CD8-positive, alpha-beta memory T cell (primary cell): ENCODE measurements at regions not wholly inside any gene's neighbourhood (a gene's known extent, or its start where the extent isn't known, plus 50 kb on each side); places are given as distances from the start of the nearest gene placed in this dataset.
A peak's percentile ranks its signal among the peaks of the same experiment; 100 is the strongest.
"Not testable (repeated sequence)": the region's sequence is repeated elsewhere in the genome, so short reads cannot be mapped to it uniquely, and the experiment has no call there.

Experiments
- CTCF ChIA-PET: fragments of 350-600 bp; sonication (Branson Sonifier 250); formaldehyde crosslinking; loops from one replicate; lab custom pipeline; 2021; ENCODE audit warnings: antibody characterized with exemption; lab: Charles Lee
- POLR2A ChIA-PET: fragments of 350-600 bp; sonication (Branson Sonifier 250); formaldehyde crosslinking; loops from one replicate; lab custom pipeline; 2021; ENCODE audit warnings: antibody characterized with exemption; lab: Charles Lee
- DNase-seq, 5 donors: peaks; one replicate each; pipeline versions ENCODE4 v3.0.0 to v3.0.0-alpha.2; 2020 to 2022; ENCODE audit warnings: mixed read lengths in 1 of 5
- H3K27ac ChIP-seq: one replicate; pipeline ENCODE4 v1.7.0; 2013; ENCODE audit warnings: low read depth, mild to moderate bottlenecking, low read length, moderate library complexity
- H3K27me3 ChIP-seq: 2 replicates; pipeline ENCODE4 v1.7.0; 2013; ENCODE audit warnings: low read length, mild to moderate bottlenecking; ENCODE audit not compliant: insufficient read depth, poor library complexity, severe bottlenecking
- H3K36me3 ChIP-seq: 2 replicates; pipeline ENCODE4 v1.7.0; 2013; ENCODE audit warnings: mild to moderate bottlenecking, low read length, moderate library complexity; ENCODE audit not compliant: insufficient read depth
- H3K4me1 ChIP-seq: 2 replicates; pipeline ENCODE4 v1.7.0; 2013; ENCODE audit warnings: mild to moderate bottlenecking, low read length, moderate library complexity; ENCODE audit not compliant: insufficient read depth
- H3K4me3 ChIP-seq: 2 replicates; pipeline ENCODE4 v1.7.0; 2013; ENCODE audit warnings: mild to moderate bottlenecking, low read length
- H3K9me3 ChIP-seq: 2 replicates; pipeline ENCODE4 v1.7.0; 2013; ENCODE audit warnings: mild to moderate bottlenecking, low read length
- H3K27ac Mint-ChIP-seq, 8 donors: one replicate each; pipeline ENCODE4 v1.8.0; 2020 to 2021; ENCODE audit warnings: mixed read lengths in 8 of 8, mild to moderate bottlenecking in 6 of 8, inconsistent platforms in 3 of 8, moderate library complexity in 3 of 8
- H3K27me3 Mint-ChIP-seq, 2 donors: one replicate each; pipeline ENCODE4 v1.8.0; 2020 to 2021; ENCODE audit warnings: mixed read lengths in 2 of 2, mild to moderate bottlenecking in 1 of 2, moderate library complexity in 1 of 2
- H3K36me3 Mint-ChIP-seq, 3 donors: one replicate each; pipeline ENCODE4 v1.8.0; 2020 to 2021; ENCODE audit warnings: mixed read lengths in 3 of 3, inconsistent platforms in 1 of 3, mild to moderate bottlenecking in 1 of 3
- H3K4me1 Mint-ChIP-seq, 3 donors: one replicate each; pipeline ENCODE4 v1.8.0; 2020 to 2021; ENCODE audit warnings: mixed read lengths in 3 of 3, inconsistent platforms in 1 of 3, mild to moderate bottlenecking in 1 of 3
- H3K4me3 Mint-ChIP-seq, 7 donors: one replicate each; pipeline ENCODE4 v1.8.0; 2020 to 2021; ENCODE audit warnings: mixed read lengths in 7 of 7, mild to moderate bottlenecking in 6 of 7, moderate library complexity in 4 of 7, inconsistent platforms in 2 of 7
- H3K9me3 Mint-ChIP-seq, 5 donors: one replicate each; pipeline ENCODE4 v1.8.0; 2020 to 2022; ENCODE audit warnings: mixed read lengths in 5 of 5, mild to moderate bottlenecking in 3 of 5, moderate library complexity in 2 of 5, inconsistent platforms in 1 of 5

DNA sequence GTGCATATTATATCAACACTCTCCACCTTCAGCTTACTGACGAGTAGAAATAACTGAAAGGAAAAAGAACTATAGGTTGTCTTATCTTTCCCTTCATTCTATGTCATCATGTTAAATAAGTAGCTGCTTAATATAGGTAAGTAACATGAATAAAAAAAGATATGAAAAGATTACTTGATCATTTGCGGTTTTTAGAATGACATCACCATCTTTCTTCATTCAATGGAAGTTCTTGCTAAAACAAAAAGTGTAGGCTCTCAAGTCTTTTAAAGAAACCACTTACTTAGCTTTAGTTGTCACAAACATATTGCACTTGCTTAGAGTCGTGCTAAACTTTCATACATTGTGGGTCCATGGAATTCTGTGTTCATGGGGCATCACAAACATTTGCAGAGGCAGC lies 331.1 kb upstream of the DEPDC1 start:
- H3K9me3 Mint-ChIP-seq: peaks cover 11 to 46% (median 18%) of the 10 kb centered on the region in 5 donors
- ChIA-PET POLR2A (no interaction called here), CTCF (no interaction called here)
- H3K27ac Mint-ChIP-seq: no peak overlapping the region
- DNase-seq: no peak
- H3K4me1 ChIP-seq: no peaks in the 10 kb centered on the region
- no peaks in the 10 kb centered on the region for H3K27me3 Mint-ChIP-seq
- no peaks in the 10 kb centered on the region for H3K9me3 ChIP-seq
- no peak overlapping the region for H3K27ac ChIP-seq
- H3K4me3 Mint-ChIP-seq: no peak overlapping the region
- H3K4me1 Mint-ChIP-seq: no peaks in the 10 kb centered on the region
- H3K36me3 Mint-ChIP-seq: no peaks in the 10 kb centered on the region
- no peak overlapping the region for H3K4me3 ChIP-seq
- no peaks in the 10 kb centered on the region for H3K27me3 ChIP-seq
- H3K36me3 ChIP-seq: no peaks in the 10 kb centered on the region

DNA sequence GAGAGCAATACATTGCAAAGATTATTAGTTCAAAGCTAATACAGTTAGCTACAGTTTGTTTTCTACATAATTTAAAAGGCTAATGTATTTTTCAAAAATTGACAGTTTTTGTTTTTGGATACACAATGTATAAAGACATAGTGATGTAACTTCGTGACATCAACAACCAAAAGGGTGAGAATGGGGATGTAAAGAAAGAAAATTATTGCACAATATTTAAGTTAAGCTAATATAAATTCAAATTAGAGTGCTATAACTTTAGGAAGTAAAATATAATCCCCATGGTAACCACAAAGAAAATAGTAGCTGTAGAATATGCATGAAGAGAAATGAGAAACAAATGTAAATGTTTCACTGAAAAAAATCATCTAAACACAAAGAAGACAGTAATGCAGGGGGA lies 334.4 kb upstream of the DEPDC1 start:
- ChIA-PET POLR2A (no interaction called here), CTCF (no interaction called here)
- Histone ChIP-seq H3K36me3 (no peaks in the 10 kb centered on the region), H3K9me3 (no peaks in the 10 kb centered on the region), H3K27me3 (no peaks in the 10 kb centered on the region), H3K4me1 (no peaks in the 10 kb centered on the region), H3K4me3 (no peak overlapping the region), H3K27ac (no peak overlapping the region)
- H3K4me3 Mint-ChIP-seq: no peak overlapping the region
- H3K27me3 Mint-ChIP-seq: no peaks in the 10 kb centered on the region
- H3K4me1 Mint-ChIP-seq: no peaks in the 10 kb centered on the region
- H3K9me3 Mint-ChIP-seq: peaks cover 12 to 50% (median 18%) of the 10 kb centered on the region in 5 donors
- no peak for DNase-seq
- H3K27ac Mint-ChIP-seq: no peak overlapping the region
- no peaks in the 10 kb centered on the region for H3K36me3 Mint-ChIP-seq

DNA sequence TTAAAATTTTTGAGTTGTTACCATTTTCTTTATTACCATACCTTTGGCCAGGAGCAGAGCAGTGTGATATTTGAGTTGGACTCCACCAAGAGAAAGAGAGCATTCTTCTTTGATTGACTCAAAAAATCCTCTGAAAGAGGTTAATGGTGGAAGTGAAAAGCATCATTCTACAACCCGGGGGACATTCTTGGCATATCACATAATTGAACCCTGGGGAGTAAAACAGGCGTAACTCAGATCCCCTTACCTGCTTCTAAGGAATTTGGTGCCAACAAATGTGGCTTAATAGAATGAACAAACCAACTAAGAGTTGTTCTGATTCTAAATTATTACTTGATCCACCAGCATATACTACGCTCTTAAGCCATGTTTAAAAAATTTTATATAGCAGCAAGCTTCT lies 351.1 kb upstream of the DEPDC1 start:
- H3K9me3 Mint-ChIP-seq: peaks cover 2 to 11% (median 6%) of the 10 kb centered on the region in 5 donors
- H3K27ac Mint-ChIP-seq: no peak overlapping the region
- no peaks in the 10 kb centered on the region for H3K36me3 Mint-ChIP-seq
- H3K4me3 Mint-ChIP-seq: no peak overlapping the region
- H3K4me1 Mint-ChIP-seq: no peaks in the 10 kb centered on the region
- no peaks in the 10 kb centered on the region for H3K36me3 ChIP-seq
- no peaks in the 10 kb centered on the region for H3K27me3 ChIP-seq
- ChIA-PET POLR2A (no interaction called here), CTCF (no interaction called here)
- no peak overlapping the region for H3K27ac ChIP-seq
- no peak for DNase-seq
- H3K4me3 ChIP-seq: no peak overlapping the region
- H3K4me1 ChIP-seq: no peaks in the 10 kb centered on the region
- H3K9me3 ChIP-seq: no peaks in the 10 kb centered on the region
- peaks cover 0 to 1% of the 10 kb centered on the region in 2 donors for H3K27me3 Mint-ChIP-seq

DNA sequence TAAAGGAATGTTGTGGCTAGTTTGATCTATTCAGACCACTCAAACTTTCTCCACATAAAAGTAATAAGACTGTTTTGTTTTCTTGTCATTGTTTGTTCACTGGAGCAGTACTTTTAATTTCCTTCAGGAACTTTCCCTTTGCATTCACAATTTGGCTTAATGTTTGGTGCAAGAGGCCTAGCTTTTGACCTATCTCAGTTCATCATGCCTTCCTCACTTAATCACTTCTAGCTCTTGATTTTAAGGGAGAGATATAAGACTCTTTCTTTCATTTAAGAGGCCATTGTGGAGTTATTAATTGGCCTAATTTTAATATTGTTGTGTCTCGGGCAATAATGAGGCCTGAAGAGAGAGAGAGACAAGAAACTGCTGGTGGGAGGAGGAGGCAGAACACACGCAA lies 371.7 kb upstream of the DEPDC1 start:
- Mint-ChIP-seq H3K27me3 (peaks cover 0 to 1% of the 10 kb centered on the region in 2 donors), H3K27ac (no peak overlapping the region), H3K36me3 (no peaks in the 10 kb centered on the region), H3K4me1 (no peaks in the 10 kb centered on the region), H3K9me3 (peaks cover 11 to 26% (median 16%) of the 10 kb centered on the region in 5 donors), H3K4me3 (no peak overlapping the region)
- H3K4me3 ChIP-seq: no peak overlapping the region
- ChIA-PET CTCF (no interaction called here), POLR2A (no interaction called here)
- no peaks in the 10 kb centered on the region for H3K4me1 ChIP-seq
- H3K9me3 ChIP-seq: no peaks in the 10 kb centered on the region
- no peaks in the 10 kb centered on the region for H3K36me3 ChIP-seq
- DNase-seq: no peak
- H3K27me3 ChIP-seq: no peaks in the 10 kb centered on the region
- no peak overlapping the region for H3K27ac ChIP-seq

DNA sequence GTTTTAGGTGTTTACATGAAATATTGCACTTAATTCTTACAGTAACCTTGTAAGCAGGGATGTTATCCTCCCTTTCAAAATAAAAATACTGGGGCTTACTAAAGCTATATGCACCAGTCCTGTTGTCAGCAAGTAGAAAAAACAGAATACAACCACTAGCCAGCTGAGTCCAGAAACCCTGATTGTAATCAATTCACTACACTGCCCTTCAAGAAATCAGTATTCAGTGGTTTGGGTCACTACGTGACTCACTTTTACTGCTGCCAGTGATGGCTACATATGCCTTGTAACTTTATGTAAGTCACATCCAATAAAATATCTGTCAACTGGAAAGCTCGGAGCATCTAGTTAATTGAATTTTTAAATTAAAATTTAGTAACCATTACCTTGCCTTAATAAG lies 376.3 kb upstream of the DEPDC1 start:
- no peaks in the 10 kb centered on the region for H3K4me1 ChIP-seq
- no peaks in the 10 kb centered on the region for H3K36me3 ChIP-seq
- DNase-seq: no peak
- Mint-ChIP-seq H3K4me1 (no peaks in the 10 kb centered on the region), H3K4me3 (no peak overlapping the region), H3K9me3 (peaks cover 11 to 23% (median 20%) of the 10 kb centered on the region in 5 donors), H3K27me3 (peaks cover 0 to 1% of the 10 kb centered on the region in 2 donors), H3K27ac (peak overlapping the region in 1 of 8 donors; percentile 54), H3K36me3 (no peaks in the 10 kb centered on the region)
- no peak overlapping the region for H3K4me3 ChIP-seq
- CTCF ChIA-PET: no interaction called here
- H3K9me3 ChIP-seq: no peaks in the 10 kb centered on the region
- H3K27ac ChIP-seq: no peak overlapping the region
- POLR2A ChIA-PET: no interaction called here
- H3K27me3 ChIP-seq: no peaks in the 10 kb centered on the region

DNA sequence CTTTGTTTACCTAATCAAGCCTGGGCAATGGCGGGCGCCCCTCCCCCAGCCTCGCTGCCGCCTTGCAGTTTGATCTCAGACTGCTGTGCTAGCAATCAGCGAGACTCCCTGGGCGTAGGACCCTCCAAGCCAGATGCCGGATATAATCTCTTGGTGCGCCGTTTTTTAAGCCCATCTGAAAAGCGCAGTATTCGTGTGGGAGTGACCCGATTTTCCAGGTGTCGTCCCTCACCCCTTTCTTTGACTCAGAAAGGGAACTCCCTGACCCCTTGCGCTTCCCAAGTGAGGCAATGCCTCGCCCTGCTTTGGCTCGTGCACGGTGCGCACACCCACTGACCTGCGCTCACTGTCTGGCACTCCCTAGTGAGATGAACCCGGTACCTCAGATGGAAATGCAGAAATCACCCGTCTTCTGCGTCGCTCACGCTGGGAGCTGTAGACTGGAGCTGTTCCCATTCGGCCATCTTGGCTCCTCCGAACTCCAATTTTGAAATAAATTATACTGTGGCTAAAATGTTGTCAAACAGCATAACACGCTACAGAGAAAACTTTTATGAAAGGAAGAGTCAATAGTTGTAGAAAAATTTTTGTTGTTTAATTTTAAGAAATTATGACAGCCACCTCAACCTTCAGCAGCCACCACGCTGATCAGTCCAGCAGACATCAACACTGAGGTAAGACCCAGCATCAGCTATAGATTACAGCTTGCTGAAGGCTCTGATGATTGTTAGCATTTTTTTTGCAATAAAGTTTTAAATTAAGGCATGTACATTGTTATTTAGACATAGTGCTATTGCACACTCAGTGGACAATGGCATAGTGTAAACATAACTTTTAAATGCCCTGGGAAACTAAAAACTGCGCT lies 384.7 kb upstream of the DEPDC1 start:
- H3K36me3 Mint-ChIP-seq, POLR2A ChIA-PET, H3K9me3 ChIP-seq, H3K4me3 Mint-ChIP-seq, H3K27me3 Mint-ChIP-seq, DNase-seq, H3K36me3 ChIP-seq, H3K4me1 Mint-ChIP-seq, H3K4me1 ChIP-seq, H3K27ac Mint-ChIP-seq, H3K27ac ChIP-seq, H3K27me3 ChIP-seq, H3K4me3 ChIP-seq, CTCF ChIA-PET, H3K9me3 Mint-ChIP-seq: not testable (repeated sequence)

DNA sequence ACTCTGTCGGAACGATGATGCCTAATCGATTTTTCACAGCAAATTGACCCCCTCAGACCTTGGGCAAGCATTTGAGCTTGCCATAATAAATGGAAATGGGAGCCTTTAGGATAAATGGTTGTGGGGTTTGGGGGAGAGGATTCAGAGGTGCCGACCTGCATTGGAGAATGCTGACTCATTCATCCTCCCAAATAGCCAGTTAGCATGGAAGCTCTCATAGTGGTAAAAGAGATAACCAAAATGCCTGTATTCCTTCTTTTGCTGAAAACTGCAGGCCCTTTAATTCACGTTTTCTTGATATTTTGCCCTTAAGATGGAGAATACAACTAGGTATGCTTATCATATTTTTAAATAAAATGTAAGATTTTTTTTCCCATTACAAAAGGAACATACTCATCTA lies 392.6 kb upstream of the DEPDC1 start:
- Mint-ChIP-seq H3K4me1 (no peaks in the 10 kb centered on the region), H3K9me3 (peaks cover 4 to 11% (median 6%) of the 10 kb centered on the region in 5 donors), H3K27me3 (no peaks in the 10 kb centered on the region), H3K27ac (no peak overlapping the region), H3K36me3 (no peaks in the 10 kb centered on the region), H3K4me3 (no peak overlapping the region)
- Histone ChIP-seq H3K27ac (no peak overlapping the region), H3K36me3 (no peaks in the 10 kb centered on the region), H3K27me3 (no peaks in the 10 kb centered on the region), H3K4me1 (no peaks in the 10 kb centered on the region), H3K9me3 (no peaks in the 10 kb centered on the region), H3K4me3 (no peak overlapping the region)
- ChIA-PET POLR2A (no interaction called here), CTCF (no interaction called here)
- no peak for DNase-seq

DNA sequence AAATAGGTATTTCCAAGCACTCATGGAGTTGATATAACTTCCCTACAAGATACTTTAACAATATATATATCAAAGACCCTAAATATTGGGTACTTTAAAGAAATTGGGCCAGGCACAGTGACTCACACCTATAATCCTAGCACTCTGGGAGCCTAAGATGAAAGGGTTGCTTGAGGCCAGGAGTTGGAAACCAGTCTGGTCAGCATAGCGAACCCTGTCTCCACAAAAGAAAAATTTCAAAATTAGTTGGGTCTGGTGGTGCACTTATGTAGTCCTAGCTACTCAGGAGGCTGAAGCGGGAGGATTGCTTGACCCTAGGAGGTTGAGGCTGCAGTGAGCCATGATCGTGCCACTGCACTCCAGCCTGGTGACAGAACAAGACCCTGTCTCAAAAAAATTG lies 393.9 kb upstream of the DEPDC1 start:
- no peak for DNase-seq
- H3K4me1 Mint-ChIP-seq: no peaks in the 10 kb centered on the region
- H3K36me3 Mint-ChIP-seq: no peaks in the 10 kb centered on the region
- Histone ChIP-seq H3K36me3 (no peaks in the 10 kb centered on the region), H3K9me3 (no peaks in the 10 kb centered on the region), H3K4me3 (no peak overlapping the region), H3K4me1 (no peaks in the 10 kb centered on the region), H3K27ac (no peak overlapping the region), H3K27me3 (no peaks in the 10 kb centered on the region)
- H3K27me3 Mint-ChIP-seq: no peaks in the 10 kb centered on the region
- H3K4me3 Mint-ChIP-seq: no peak overlapping the region
- CTCF ChIA-PET: no interaction called here
- no peak overlapping the region for H3K27ac Mint-ChIP-seq
- POLR2A ChIA-PET: no interaction called here
- peaks cover 2 to 13% (median 6%) of the 10 kb centered on the region in 5 donors for H3K9me3 Mint-ChIP-seq
